Testis (tissue), 2 donors: ENCODE measurements at regions not wholly inside any gene's neighbourhood (a gene's known extent, or its start where the extent isn't known, plus 50 kb on each side); places are given as distances from the start of the nearest gene placed in this dataset.

ENCODE experiments used
- DNase-seq: peaks from one replicate; pipeline ENCODE4 v3.0.0-alpha.2; 2019
- H3K27ac ChIP-seq, 2 donors: fragments of 200-600 bp; sonication (generic); one replicate each; pipeline ENCODE4 v1.5.1; 2019
- H3K27me3 ChIP-seq: fragments of 200-600 bp; sonication (generic); one replicate; pipeline ENCODE4 v1.5.1; 2019
- H3K36me3 ChIP-seq: fragments of 200-600 bp; sonication (generic); one replicate; pipeline ENCODE4 v1.5.1; 2017; ENCODE audit warnings: low read depth; ENCODE audit errors: missing control alignments
- H3K4me1 ChIP-seq: fragments of 200-600 bp; sonication (generic); one replicate; pipeline ENCODE4 v1.5.1; 2019
- H3K4me3 ChIP-seq, 2 donors: fragments of 200-600 bp; sonication (generic); one replicate each; pipeline ENCODE4 v1.5.1; 2017 to 2019
- H3K9me3 ChIP-seq: fragments of 200-600 bp; sonication (generic); one replicate; pipeline ENCODE4 v1.5.1; 2017
- POLR2A ChIP-seq: fragments of 450-650 bp; IDR thresholded peaks from one replicate; pipeline ENCODE4 v1.6.1; 2017; ENCODE audit warnings: antibody characterized with exemption, mild to moderate bottlenecking, moderate library complexity
- WGBS, 2 donors: methylation state at CpG; one replicate each; pipeline ENCODE4 v1.1.5; 2018; 5-methylcytosine and 5-hydroxymethylcytosine counted together
- intact Hi-C: fragments of 100-400 bp; cut with DNase I; formaldehyde crosslinking; loops from one replicate; pipeline ENCODE4 v1.15.1; 2023; ENCODE audit warnings: low total_unique reads
- TF ChIP-seq, protein P1 (sequence below), 3 experiments: fragments of 450-650 bp in 2 of 3; fragments of 200-600 bp in 1 of 3; sonication (generic) in 1 of 3; IDR thresholded peaks; one replicate each; pipeline ENCODE4 v1.5.1; 2016 to 2019; ENCODE audit warnings: antibody characterized with exemption in 3 of 3, mild to moderate bottlenecking in 2 of 3, moderate library complexity in 1 of 3

- TF ChIP-seq, protein P1, sequence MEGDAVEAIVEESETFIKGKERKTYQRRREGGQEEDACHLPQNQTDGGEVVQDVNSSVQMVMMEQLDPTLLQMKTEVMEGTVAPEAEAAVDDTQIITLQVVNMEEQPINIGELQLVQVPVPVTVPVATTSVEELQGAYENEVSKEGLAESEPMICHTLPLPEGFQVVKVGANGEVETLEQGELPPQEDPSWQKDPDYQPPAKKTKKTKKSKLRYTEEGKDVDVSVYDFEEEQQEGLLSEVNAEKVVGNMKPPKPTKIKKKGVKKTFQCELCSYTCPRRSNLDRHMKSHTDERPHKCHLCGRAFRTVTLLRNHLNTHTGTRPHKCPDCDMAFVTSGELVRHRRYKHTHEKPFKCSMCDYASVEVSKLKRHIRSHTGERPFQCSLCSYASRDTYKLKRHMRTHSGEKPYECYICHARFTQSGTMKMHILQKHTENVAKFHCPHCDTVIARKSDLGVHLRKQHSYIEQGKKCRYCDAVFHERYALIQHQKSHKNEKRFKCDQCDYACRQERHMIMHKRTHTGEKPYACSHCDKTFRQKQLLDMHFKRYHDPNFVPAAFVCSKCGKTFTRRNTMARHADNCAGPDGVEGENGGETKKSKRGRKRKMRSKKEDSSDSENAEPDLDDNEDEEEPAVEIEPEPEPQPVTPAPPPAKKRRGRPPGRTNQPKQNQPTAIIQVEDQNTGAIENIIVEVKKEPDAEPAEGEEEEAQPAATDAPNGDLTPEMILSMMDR (IDR thresholded peaks at IDR 0.05), result no peak
- no peak for TF ChIP-seq POLR2A
- no peak overlapping the region for H3K27ac ChIP-seq
- H3K27me3 ChIP-seq, result no peaks in the 10 kb centered on the region
- no peaks in the 10 kb centered on the region for H3K9me3 ChIP-seq
- H3K4me1 ChIP-seq, result peaks cover 8% of the 10 kb centered on the region
- WGBS, 2 donors, result 93 to 97% methylated on average over 6 to 7 of the region's 7 CpGs
- no peaks in the 10 kb centered on the region for H3K36me3 ChIP-seq
- no peak for DNase-seq
- H3K4me3 ChIP-seq, result no peak overlapping the region
- intact Hi-C loops, result no loop called here
These were observed 51.3 kb upstream of the BOD1 start for GRCh38 chr5:173667702-173668101.

GRCh38 chr5:173668245-173668800 is 51.9 kb upstream of the BOD1 start:
- no peak for DNase-seq
- H3K4me3 ChIP-seq, result no peak overlapping the region
- 85 to 92% methylated on average over 2 of the region's 2 CpGs for WGBS, 2 donors
- no peaks in the 10 kb centered on the region for H3K36me3 ChIP-seq
- H3K27ac ChIP-seq, result no peak overlapping the region
- H3K4me1 ChIP-seq, result peaks cover 8% of the 10 kb centered on the region
- no peak for TF ChIP-seq POLR2A
- TF ChIP-seq, protein P1 (IDR thresholded peaks at IDR 0.05), result no peak
- intact Hi-C loops, result no loop called here
- H3K9me3 ChIP-seq, result no peaks in the 10 kb centered on the region
- no peaks in the 10 kb centered on the region for H3K27me3 ChIP-seq

GRCh38 chr5:173668910-173669309 is 52.5 kb upstream of the BOD1 start:
- Histone ChIP-seq H3K9me3 (no peaks in the 10 kb centered on the region), H3K27me3 (no peaks in the 10 kb centered on the region), H3K36me3 (no peaks in the 10 kb centered on the region), H3K4me1 (peaks cover 8% of the 10 kb centered on the region), H3K4me3 (no peak overlapping the region), H3K27ac (no peak overlapping the region)
- no peak for DNase-seq
- WGBS, 2 donors, result 95 to 96% methylated on average over 5 of the region's 5 CpGs
- TF ChIP-seq POLR2A, result no peak
- TF ChIP-seq, protein P1 (IDR thresholded peaks at IDR 0.05), result no peak
- intact Hi-C loops, result no loop called here

DNA sequence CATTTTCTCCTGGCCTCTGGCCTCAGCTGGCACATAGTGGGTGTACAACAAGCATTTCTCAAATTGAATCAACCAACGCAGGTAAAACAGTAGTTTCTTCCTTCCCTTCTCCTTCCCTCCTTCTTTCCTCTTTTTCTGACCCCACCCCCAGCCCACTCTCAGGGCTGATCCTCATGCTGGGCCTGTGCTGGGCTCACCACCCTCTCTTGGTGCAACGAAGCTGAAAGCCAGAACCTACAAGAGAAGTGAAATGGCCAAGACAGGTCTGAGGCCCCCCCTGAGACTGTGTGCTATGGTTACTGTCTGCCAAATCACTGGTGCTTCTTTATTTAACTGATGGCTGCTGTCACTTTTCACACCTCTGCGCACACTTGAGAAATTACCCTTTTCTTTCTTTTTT is 53.0 kb upstream of the BOD1 start:
- no peak for DNase-seq
- Histone ChIP-seq H3K9me3 (no peaks in the 10 kb centered on the region), H3K27me3 (no peaks in the 10 kb centered on the region), H3K36me3 (no peaks in the 10 kb centered on the region), H3K4me3 (no peak overlapping the region), H3K27ac (no peak overlapping the region), H3K4me1 (peaks cover 8% of the 10 kb centered on the region)
- TF ChIP-seq, protein P1 (IDR thresholded peaks at IDR 0.05), result no peak
- no peak for TF ChIP-seq POLR2A
- WGBS, 2 donors, result 83 to 94% methylated on average over 3 of the region's 3 CpGs
- intact Hi-C loops, result no loop called here

DNA sequence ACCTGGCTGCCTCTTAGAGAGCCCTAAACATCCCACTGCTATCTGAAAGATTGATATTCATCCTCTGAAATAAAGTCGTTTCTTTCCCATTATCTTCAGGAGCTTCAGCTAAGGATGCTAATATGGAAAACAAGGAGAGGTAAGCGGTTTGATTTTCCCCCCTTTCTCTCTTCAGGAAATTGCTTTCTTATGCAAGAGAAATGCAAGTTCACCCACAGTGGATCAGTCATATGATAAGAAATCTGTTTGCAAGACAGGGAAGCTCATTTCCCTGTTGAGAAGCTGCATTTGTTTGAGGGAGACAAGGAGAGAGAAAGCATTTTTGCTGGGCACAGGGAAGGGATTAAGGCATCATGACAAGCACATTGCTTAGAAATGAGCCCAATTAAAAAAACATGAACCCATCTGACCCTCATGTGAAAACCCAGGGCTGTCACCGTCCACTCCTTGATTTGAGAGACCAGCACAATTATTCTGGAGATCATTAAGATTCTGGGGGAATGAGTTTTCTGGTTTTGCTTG is 53.7 kb upstream of the BOD1 start:
- DNase-seq, result no peak
- no peaks in the 10 kb centered on the region for H3K9me3 ChIP-seq
- H3K4me1 ChIP-seq, result peaks cover 8% of the 10 kb centered on the region
- intact Hi-C loops, result no loop called here
- no peak overlapping the region for H3K4me3 ChIP-seq
- TF ChIP-seq, protein P1 (IDR thresholded peaks at IDR 0.05), result no peak
- no peak for TF ChIP-seq POLR2A
- 51 to 60% methylated on average over 3 of the region's 3 CpGs for WGBS, 2 donors
- no peaks in the 10 kb centered on the region for H3K27me3 ChIP-seq
- H3K36me3 ChIP-seq, result no peaks in the 10 kb centered on the region
- peak overlapping the region in 1 of 2 donors; percentile 13 for H3K27ac ChIP-seq
